Activated CD4-positive, alpha-beta T cell treated with anti-CD3 and anti-CD28 coated beads, Interleukin-2, amount 50 U/mL, for 4 hours (primary cell): ENCODE measurements at regions not wholly inside any gene's neighbourhood (a gene's known extent, or its start where the extent isn't known, plus 50 kb on each side); places are given as distances from the start of the nearest gene placed in this dataset.

Experiments used
- DNase-seq, 2 experiments: peaks; one replicate each; pipeline ENCODE4 v3.0.0-alpha.2; 2020

- DNase-seq, result no peak
These were observed 94.0 kb upstream of the ITGA6 start for GRCh38 chr2:172333235-172333977.

GRCh38 chr2:172333978-172334330 lies 93.4 kb upstream of the ITGA6 start:
- no peak for DNase-seq

GRCh38 chr2:172334988-172335387 lies 92.4 kb upstream of the ITGA6 start:
- DNase-seq, result no peak

GRCh38 chr2:172335736-172336135 lies 91.7 kb upstream of the ITGA6 start:
- DNase-seq, result no peak

GRCh38 chr2:172336681-172337080 lies 90.7 kb upstream of the ITGA6 start:
- no peak for DNase-seq

GRCh38 chr2:172339371-172340010 lies 87.9 kb upstream of the ITGA6 start:
- DNase-seq, result no peak

GRCh38 chr2:172340394-172340793 lies 87.0 kb upstream of the ITGA6 start:
- DNase-seq, result no peak

- no peak for DNase-seq
These were observed 85.3 kb upstream of the ITGA6 start for GRCh38 chr2:172342078-172342477.

GRCh38 chr2:172342611-172343010 lies 84.8 kb upstream of the ITGA6 start:
- DNase-seq, result no peak

GRCh38 chr2:172344159-172344558 lies 83.2 kb upstream of the ITGA6 start:
- DNase-seq, result no peak

- DNase-seq, result no peak
These were observed 81.3 kb upstream of the ITGA6 start for GRCh38 chr2:172345956-172346555.

- DNase-seq, result no peak
These were observed 78.7 kb upstream of the ITGA6 start for GRCh38 chr2:172348555-172349288.

GRCh38 chr2:172350839-172351479 lies 76.4 kb upstream of the ITGA6 start:
- no peak for DNase-seq

GRCh38 chr2:172351586-172351985 lies 75.8 kb upstream of the ITGA6 start:
- DNase-seq, result no peak

- no peak for DNase-seq
These were observed 73.0 kb upstream of the ITGA6 start for GRCh38 chr2:172354347-172354746.

GRCh38 chr2:172357442-172357841 lies 69.9 kb upstream of the ITGA6 start:
- DNase-seq, result no peak

- DNase-seq, result no peak
These were observed 68.5 kb upstream of the ITGA6 start for GRCh38 chr2:172358691-172359556.

- DNase-seq, result no peak
These were observed 66.0 kb upstream of the ITGA6 start for GRCh38 chr2:172361360-172361759.

- no peak for DNase-seq
These were observed 65.5 kb upstream of the ITGA6 start for GRCh38 chr2:172361840-172362239.

- no peak for DNase-seq
These were observed 63.1 kb upstream of the ITGA6 start for GRCh38 chr2:172364261-172364660.

GRCh38 chr2:172366596-172367150 lies 60.7 kb upstream of the ITGA6 start:
- DNase-seq, result no peak
